ACC112 (cell line): ENCODE measurements at regions not wholly inside any gene's neighbourhood (a gene's known extent, or its start where the extent isn't known, plus 50 kb on each side); places are given as distances from the start of the nearest gene placed in this dataset.

Experiments
- H2AFZ ChIP-seq: fragments of 200-600 bp; sonication (generic); one replicate; pipeline ENCODE4 v1.6.0; 2017; ENCODE audit warnings: antibody characterized with exemption, low read length; ENCODE audit not compliant: unreplicated experiment
- H3K27ac ChIP-seq: fragments of 200-600 bp; sonication (generic); 2 replicates; pipeline ENCODE4 v1.5.1; 2014; ENCODE audit warnings: low read depth, mild to moderate bottlenecking, antibody characterized with exemption, low read length, moderate library complexity
- H3K27me3 ChIP-seq: fragments of 200-600 bp; sonication (generic); 2 replicates; pipeline ENCODE4 v1.6.1; 2014; ENCODE audit warnings: mild to moderate bottlenecking, antibody characterized with exemption, low read length, moderate library complexity, mixed read lengths; ENCODE audit not compliant: insufficient read depth
- H3K36me3 ChIP-seq: fragments of 200-600 bp; sonication (generic); 2 replicates; pipeline ENCODE4 v1.6.1; 2016; ENCODE audit warnings: mild to moderate bottlenecking, antibody characterized with exemption, low read length, moderate library complexity, mixed read lengths; ENCODE audit not compliant: insufficient read depth
- H3K4me1 ChIP-seq: fragments of 200-600 bp; sonication (generic); one replicate; pipeline ENCODE4 v1.6.1; 2016; ENCODE audit warnings: low read length, mixed read lengths; ENCODE audit not compliant: insufficient read depth, unreplicated experiment, control insufficient read depth
- H3K4me3 ChIP-seq: fragments of 200-600 bp; sonication (generic); 2 replicates; pipeline ENCODE4 v1.5.1; 2014; ENCODE audit warnings: mild to moderate bottlenecking, low read depth, low read length
- H3K79me2 ChIP-seq: fragments of 200-600 bp; sonication (generic); one replicate; pipeline ENCODE4 v1.6.0; 2016; ENCODE audit warnings: low read length; ENCODE audit not compliant: control insufficient read depth, unreplicated experiment, insufficient read depth

- no peak overlapping the region for H2AFZ ChIP-seq
- peaks cover 95% of the 10 kb centered on the region for H3K79me2 ChIP-seq
- no peak overlapping the region for H3K27ac ChIP-seq
- no peaks in the 10 kb centered on the region for H3K4me1 ChIP-seq
- H3K27me3 ChIP-seq, result no peaks in the 10 kb centered on the region
- no peak overlapping the region for H3K4me3 ChIP-seq
- H3K36me3 ChIP-seq, result peaks cover 18% of the 10 kb centered on the region; the same call in 1 of the 2 replicates
These were observed 128.6 kb downstream of the NAV1 start for GRCh38 chr1:201667479-201667878.

GRCh38 chr1:201670517-201670916 lies 131.6 kb downstream of the NAV1 start:
- Histone ChIP-seq H2AFZ (no peak overlapping the region), H3K4me1 (peaks cover 13% of the 10 kb centered on the region), H3K79me2 (peaks cover 95% of the 10 kb centered on the region), H3K36me3 (0 out of 2 replicates have a peak, but pooled peaks cover 4% of the 10 kb centered on the region), H3K4me3 (no peak overlapping the region), H3K27ac (no peak overlapping the region), H3K27me3 (no peaks in the 10 kb centered on the region)

DNA sequence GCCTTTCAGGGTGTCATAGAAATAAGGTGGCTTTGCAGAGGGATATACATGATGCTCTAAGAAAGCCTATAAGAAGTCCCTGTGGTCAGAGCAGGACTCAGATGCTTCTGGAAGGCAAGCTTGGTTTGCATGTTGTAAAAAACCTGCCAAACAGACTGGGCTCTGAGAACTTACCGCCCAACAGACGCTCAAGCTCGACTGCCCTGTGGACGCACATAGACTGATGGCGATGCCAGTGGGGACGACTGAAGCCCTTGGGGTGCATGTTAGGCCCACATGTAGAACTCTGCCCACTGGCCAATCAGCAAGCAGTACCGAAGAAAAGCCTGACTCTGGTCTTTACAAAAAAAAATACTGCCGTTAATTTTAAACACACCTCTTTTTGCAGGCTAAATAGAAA lies 133.8 kb downstream of the NAV1 start:
- Histone ChIP-seq H3K4me3 (no peak overlapping the region), H3K36me3 (peaks cover under 1% of the 10 kb centered on the region; the same call in 1 of the 2 replicates), H3K27ac (no peak overlapping the region), H3K27me3 (no peaks in the 10 kb centered on the region), H2AFZ (no peak overlapping the region), H3K79me2 (peaks cover 96% of the 10 kb centered on the region), H3K4me1 (peaks cover 25% of the 10 kb centered on the region)

DNA sequence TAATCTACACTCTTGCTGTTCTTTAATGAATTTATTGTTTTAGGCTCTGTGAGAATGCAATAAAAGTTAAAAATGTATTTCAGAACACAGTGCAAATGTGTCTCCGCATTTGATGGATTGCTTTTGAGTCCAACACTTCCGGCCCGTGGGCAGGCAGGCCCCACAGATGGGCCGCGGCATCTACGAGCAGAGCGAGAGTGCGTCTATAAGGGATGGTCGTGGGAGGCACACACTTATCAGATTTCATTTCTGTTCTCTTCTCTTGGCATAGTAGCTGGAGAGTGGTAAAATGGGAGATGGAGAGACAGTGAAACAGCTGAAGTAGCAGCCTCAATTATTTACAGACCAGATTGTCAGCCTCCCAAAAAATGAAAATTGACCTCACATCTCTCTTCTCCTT lies 134.2 kb downstream of the NAV1 start:
- no peak overlapping the region for H3K4me3 ChIP-seq
- H3K27me3 ChIP-seq, result no peaks in the 10 kb centered on the region
- H2AFZ ChIP-seq, result no peak overlapping the region
- H3K79me2 ChIP-seq, result peaks cover 96% of the 10 kb centered on the region
- H3K4me1 ChIP-seq, result peaks cover 25% of the 10 kb centered on the region
- H3K36me3 ChIP-seq, result peaks cover 4% of the 10 kb centered on the region; the same call in 1 of the 2 replicates
- H3K27ac ChIP-seq, result no peak overlapping the region

GRCh38 chr1:201673915-201674314 lies 135.0 kb downstream of the NAV1 start:
- H3K79me2 ChIP-seq, result peaks cover 96% of the 10 kb centered on the region
- H3K4me1 ChIP-seq, result peaks cover 25% of the 10 kb centered on the region
- H3K36me3 ChIP-seq, result peaks cover 11% of the 10 kb centered on the region; the same call in 1 of the 2 replicates
- H3K27ac ChIP-seq, result no peak overlapping the region
- H2AFZ ChIP-seq, result no peak overlapping the region
- H3K27me3 ChIP-seq, result no peaks in the 10 kb centered on the region
- no peak overlapping the region for H3K4me3 ChIP-seq

GRCh38 chr1:201675143-201675542 lies 136.2 kb downstream of the NAV1 start:
- Histone ChIP-seq H2AFZ (no peak overlapping the region), H3K4me3 (no peak overlapping the region), H3K4me1 (peaks cover 25% of the 10 kb centered on the region), H3K36me3 (peaks cover 22% of the 10 kb centered on the region; the same call in 1 of the 2 replicates), H3K27me3 (no peaks in the 10 kb centered on the region), H3K79me2 (peaks cover 98% of the 10 kb centered on the region), H3K27ac (0 out of 2 replicates have a peak overlapping the region, but pooled peaks have one; percentile 15)

- Histone ChIP-seq H3K79me2 (peaks cover 95% of the 10 kb centered on the region), H3K4me3 (no peak overlapping the region), H3K27ac (peak overlapping the region; percentile 49), H2AFZ (no peak overlapping the region), H3K27me3 (no peaks in the 10 kb centered on the region), H3K36me3 (peaks cover 22% of the 10 kb centered on the region; the same call in 1 of the 2 replicates), H3K4me1 (peaks cover 25% of the 10 kb centered on the region)
These were observed 137.3 kb downstream of the NAV1 start for GRCh38 chr1:201676197-201676596.

- Histone ChIP-seq H3K27ac (peak overlapping the region; percentile 49; the same call in 1 of the 2 replicates), H3K36me3 (peaks cover 22% of the 10 kb centered on the region; the same call in 1 of the 2 replicates), H3K79me2 (peaks cover 95% of the 10 kb centered on the region), H2AFZ (no peak overlapping the region), H3K4me3 (no peak overlapping the region), H3K27me3 (no peaks in the 10 kb centered on the region), H3K4me1 (peaks cover 25% of the 10 kb centered on the region)
These were observed 137.7 kb downstream of the NAV1 start for GRCh38 chr1:201676641-201677040.

- peaks cover 88% of the 10 kb centered on the region for H3K79me2 ChIP-seq
- H3K36me3 ChIP-seq, result peaks cover 22% of the 10 kb centered on the region; the same call in 1 of the 2 replicates
- no peak overlapping the region for H3K4me3 ChIP-seq
- H3K4me1 ChIP-seq, result peaks cover 25% of the 10 kb centered on the region
- H3K27me3 ChIP-seq, result no peaks in the 10 kb centered on the region
- no peak overlapping the region for H3K27ac ChIP-seq
- no peak overlapping the region for H2AFZ ChIP-seq
These were observed 139.6 kb downstream of the NAV1 start for GRCh38 chr1:201678264-201679101.

DNA sequence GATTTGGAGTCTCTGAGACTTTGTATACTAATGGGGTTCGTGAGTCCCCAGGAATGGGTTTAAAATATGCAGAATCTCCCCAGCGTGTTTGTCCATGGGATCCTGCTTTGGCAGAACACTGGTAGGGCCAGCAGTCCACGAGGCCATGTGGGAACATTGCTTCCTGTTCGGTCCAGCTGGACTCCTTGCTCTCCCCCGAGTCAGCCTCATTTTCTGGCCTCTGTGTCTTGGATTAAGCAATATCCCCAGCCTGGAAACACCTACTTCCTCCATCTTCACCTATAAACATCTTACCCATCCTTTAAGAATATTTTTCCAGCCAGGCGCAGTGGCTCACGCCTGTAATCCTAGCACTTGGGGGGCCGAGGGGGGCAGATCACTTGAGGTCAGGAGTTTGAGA lies 142.4 kb downstream of the NAV1 start:
- peaks cover 7% of the 10 kb centered on the region for H3K4me1 ChIP-seq
- H3K79me2 ChIP-seq, result peaks cover 83% of the 10 kb centered on the region

DNA sequence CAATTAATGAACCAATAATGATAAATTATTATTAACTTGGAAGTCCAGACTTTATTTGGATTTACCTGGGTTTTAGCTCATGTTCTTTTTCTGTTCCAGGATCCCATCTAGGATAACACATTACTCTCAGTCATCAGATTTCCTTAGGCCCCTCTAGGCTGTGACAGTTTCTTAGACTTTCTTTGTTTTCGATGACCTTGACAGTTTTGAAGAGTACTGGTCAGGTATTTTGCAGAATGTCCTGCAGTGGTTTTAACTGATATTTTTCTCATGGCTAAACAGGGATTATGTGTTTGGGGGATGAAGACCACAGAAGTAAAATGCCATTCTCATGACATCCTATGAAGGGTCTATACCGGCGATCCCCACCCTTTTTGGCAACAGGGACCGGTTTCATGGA lies 144.0 kb downstream of the NAV1 start:
- Histone ChIP-seq H3K4me1 (peaks cover 7% of the 10 kb centered on the region), H2AFZ (no peak overlapping the region), H3K36me3 (peaks cover 30% of the 10 kb centered on the region), H3K27ac (no peak overlapping the region), H3K27me3 (no peaks in the 10 kb centered on the region), H3K4me3 (no peak overlapping the region), H3K79me2 (peaks cover 83% of the 10 kb centered on the region)

More for the DNA sequence above, 142.4 kb downstream of the NAV1 start:
- Histone ChIP-seq H3K4me3 (no peak overlapping the region), H3K27me3 (no peaks in the 10 kb centered on the region), H3K27ac (no peak overlapping the region), H3K36me3 (peaks cover 28% of the 10 kb centered on the region), H2AFZ (no peak overlapping the region)
